ENCODE measurements at regions not wholly inside any gene's neighbourhood (a gene's known extent, or its start where the extent isn't known, plus 50 kb on each side); places are given as distances from the start of the nearest gene placed in this dataset.

DNA sequence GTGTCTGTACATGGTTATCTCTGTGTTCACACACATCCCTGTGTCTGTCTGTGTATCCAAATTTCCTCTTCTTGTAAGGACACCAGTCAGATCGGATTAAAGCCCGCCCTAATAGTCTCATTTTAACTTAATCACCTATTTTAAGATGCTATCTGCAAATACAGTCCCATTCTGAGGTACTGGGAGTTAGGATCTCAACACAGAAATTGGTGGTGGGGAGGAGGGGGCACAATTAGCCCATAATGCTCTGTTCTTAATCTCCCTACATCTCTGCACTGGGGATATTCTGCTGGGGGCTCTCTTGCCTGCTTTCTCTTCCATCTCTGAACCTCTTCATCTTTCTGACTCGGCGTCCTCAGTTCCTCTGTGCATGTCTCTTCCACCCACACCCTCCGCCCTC is 320.7 kb downstream of the CDC5L start:
- TF ChIP-seq, protein P1, sequence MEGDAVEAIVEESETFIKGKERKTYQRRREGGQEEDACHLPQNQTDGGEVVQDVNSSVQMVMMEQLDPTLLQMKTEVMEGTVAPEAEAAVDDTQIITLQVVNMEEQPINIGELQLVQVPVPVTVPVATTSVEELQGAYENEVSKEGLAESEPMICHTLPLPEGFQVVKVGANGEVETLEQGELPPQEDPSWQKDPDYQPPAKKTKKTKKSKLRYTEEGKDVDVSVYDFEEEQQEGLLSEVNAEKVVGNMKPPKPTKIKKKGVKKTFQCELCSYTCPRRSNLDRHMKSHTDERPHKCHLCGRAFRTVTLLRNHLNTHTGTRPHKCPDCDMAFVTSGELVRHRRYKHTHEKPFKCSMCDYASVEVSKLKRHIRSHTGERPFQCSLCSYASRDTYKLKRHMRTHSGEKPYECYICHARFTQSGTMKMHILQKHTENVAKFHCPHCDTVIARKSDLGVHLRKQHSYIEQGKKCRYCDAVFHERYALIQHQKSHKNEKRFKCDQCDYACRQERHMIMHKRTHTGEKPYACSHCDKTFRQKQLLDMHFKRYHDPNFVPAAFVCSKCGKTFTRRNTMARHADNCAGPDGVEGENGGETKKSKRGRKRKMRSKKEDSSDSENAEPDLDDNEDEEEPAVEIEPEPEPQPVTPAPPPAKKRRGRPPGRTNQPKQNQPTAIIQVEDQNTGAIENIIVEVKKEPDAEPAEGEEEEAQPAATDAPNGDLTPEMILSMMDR (IDR thresholded peaks at IDR 0.05; ENCODE audit: low read length) = no peak
- no peak for TF ChIP-seq EZH2 (IDR thresholded peaks at IDR 0.05; ENCODE audit: borderline replicate concordance, low read length)

Data from OCI-LY1 (cell line).